Spleen (tissue), 7 donors: ENCODE measurements at regions not wholly inside any gene's neighbourhood (a gene's known extent, or its start where the extent isn't known, plus 50 kb on each side); places are given as distances from the start of the nearest gene placed in this dataset.

Experiments
- POLR2AphosphoS5 ChIP-seq, 3 donors: sonication (generic); formaldehyde crosslinking; IDR thresholded peaks; one replicate each; pipeline ENCODE4 v1.5.1; 2017; ENCODE audit warnings: antibody characterized with exemption in 3 of 3
- TF ChIP-seq, protein P1 (sequence below), 11 experiments: fragments of 200-600 bp in 7 of 11; fragments of 450-650 bp in 4 of 11; sonication (generic) in 4 of 11; IDR thresholded peaks in 8 of 11; conservative IDR thresholded peaks in 3 of 11; 1 replicate in 7 of 11; 2 replicates in 4 of 11; pipeline versions ENCODE4 v1.4.0 to v1.8.0; 2016 to 2021; ENCODE audit warnings: antibody characterized with exemption in 11 of 11, inconsistent platforms in 4 of 11, mild to moderate bottlenecking in 1 of 11
- donor health status: DM: no; HTN: no; CAD: no; lungs with moderate emphysema.
- donor health status: DM: no; HTN: no; CAD: no.
- donor health status: DM: no; HTN: no; CAD: no.

DNA sequence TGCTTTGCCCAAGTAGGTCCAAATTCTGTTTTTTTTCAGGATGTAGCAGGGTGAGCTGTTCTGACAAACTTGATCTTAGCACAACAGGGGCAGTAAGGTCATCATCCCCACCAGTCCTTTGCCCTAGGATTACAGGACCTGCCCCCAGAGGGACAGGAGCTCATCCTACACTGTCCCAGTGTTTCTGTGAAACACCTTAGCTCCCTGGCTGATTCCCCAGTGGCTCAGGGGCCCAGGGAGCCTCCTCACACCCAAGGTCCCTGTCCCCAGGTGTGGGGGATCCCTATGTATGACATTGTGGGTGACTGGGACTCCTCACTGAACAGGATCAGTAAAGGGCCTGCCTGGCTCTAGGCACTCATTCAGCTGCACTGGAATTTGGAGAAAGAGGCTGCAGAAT lies 191.2 kb downstream of the ANKRD30B start:
- TF ChIP-seq POLR2AphosphoS5 (IDR thresholded peaks at IDR 0.05), result no peak
- TF ChIP-seq, protein P1, sequence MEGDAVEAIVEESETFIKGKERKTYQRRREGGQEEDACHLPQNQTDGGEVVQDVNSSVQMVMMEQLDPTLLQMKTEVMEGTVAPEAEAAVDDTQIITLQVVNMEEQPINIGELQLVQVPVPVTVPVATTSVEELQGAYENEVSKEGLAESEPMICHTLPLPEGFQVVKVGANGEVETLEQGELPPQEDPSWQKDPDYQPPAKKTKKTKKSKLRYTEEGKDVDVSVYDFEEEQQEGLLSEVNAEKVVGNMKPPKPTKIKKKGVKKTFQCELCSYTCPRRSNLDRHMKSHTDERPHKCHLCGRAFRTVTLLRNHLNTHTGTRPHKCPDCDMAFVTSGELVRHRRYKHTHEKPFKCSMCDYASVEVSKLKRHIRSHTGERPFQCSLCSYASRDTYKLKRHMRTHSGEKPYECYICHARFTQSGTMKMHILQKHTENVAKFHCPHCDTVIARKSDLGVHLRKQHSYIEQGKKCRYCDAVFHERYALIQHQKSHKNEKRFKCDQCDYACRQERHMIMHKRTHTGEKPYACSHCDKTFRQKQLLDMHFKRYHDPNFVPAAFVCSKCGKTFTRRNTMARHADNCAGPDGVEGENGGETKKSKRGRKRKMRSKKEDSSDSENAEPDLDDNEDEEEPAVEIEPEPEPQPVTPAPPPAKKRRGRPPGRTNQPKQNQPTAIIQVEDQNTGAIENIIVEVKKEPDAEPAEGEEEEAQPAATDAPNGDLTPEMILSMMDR (IDR thresholded peaks at IDR 0.05 in 8 of 11, conservative IDR thresholded peaks at IDR 0.05 in 3 of 11), result no peak
